Activated naive CD4-positive, alpha-beta T cell treated with anti-CD3 and anti-CD28 coated beads for 36 hours (primary cell): ENCODE measurements at regions not wholly inside any gene's neighbourhood (a gene's known extent, or its start where the extent isn't known, plus 50 kb on each side); places are given as distances from the start of the nearest gene placed in this dataset.

Experiments
- CTCF ChIA-PET: fragments of 350-600 bp; sonication (Branson Sonifier 250); formaldehyde crosslinking; loops from one replicate; lab custom pipeline; 2021; ENCODE audit warnings: antibody characterized with exemption; lab: Charles Lee
- DNase-seq: peaks from one replicate; pipeline ENCODE4 v3.0.0-alpha.2; 2020
- H3K27ac Mint-ChIP-seq: one replicate; pipeline ENCODE4 v1.8.0; 2021; ENCODE audit warnings: mild to moderate bottlenecking, mixed read lengths
- H3K27me3 Mint-ChIP-seq: one replicate; pipeline ENCODE4 v1.8.0; 2021; ENCODE audit warnings: low read depth, mixed read lengths
- H3K36me3 Mint-ChIP-seq: one replicate; pipeline ENCODE4 v1.8.0; 2021; ENCODE audit warnings: low read depth, mixed read lengths
- H3K4me1 Mint-ChIP-seq: one replicate; pipeline ENCODE4 v1.8.0; 2021; ENCODE audit warnings: low read depth, mixed read lengths
- H3K4me3 Mint-ChIP-seq: one replicate; pipeline ENCODE4 v1.8.0; 2021; ENCODE audit warnings: mild to moderate bottlenecking, moderate library complexity, mixed read lengths
- H3K9me3 Mint-ChIP-seq: one replicate; pipeline ENCODE4 v1.8.0; 2021; ENCODE audit warnings: mixed read lengths
- intact Hi-C: fragments of 100-400 bp; cut with micrococcal nuclease; formaldehyde crosslinking; loops from one replicate; pipeline ENCODE4 v1.15.1; 2023

GRCh38 chr2:21610304-21610703, 486.5 kb downstream of the TDRD15 start:
- no peaks in the 10 kb centered on the region for H3K4me1 Mint-ChIP-seq
- no peaks in the 10 kb centered on the region for H3K36me3 Mint-ChIP-seq
- peaks cover 11% of the 10 kb centered on the region for H3K9me3 Mint-ChIP-seq
- DNase-seq, result no peak
- no peaks in the 10 kb centered on the region for H3K27me3 Mint-ChIP-seq
- H3K27ac Mint-ChIP-seq, result no peak overlapping the region
- no peak overlapping the region for H3K4me3 Mint-ChIP-seq
- CTCF ChIA-PET, result no interaction called here
- intact Hi-C loops, result no loop called here

GRCh38 chr2:21617885-21618434, 494.2 kb downstream of the TDRD15 start:
- CTCF ChIA-PET, result no interaction called here
- H3K27ac Mint-ChIP-seq, result no peak overlapping the region
- no peak for DNase-seq
- intact Hi-C loops, result no loop called here
- H3K9me3 Mint-ChIP-seq, result peaks cover 7% of the 10 kb centered on the region
- no peaks in the 10 kb centered on the region for H3K36me3 Mint-ChIP-seq
- no peaks in the 10 kb centered on the region for H3K4me1 Mint-ChIP-seq
- H3K27me3 Mint-ChIP-seq, result no peaks in the 10 kb centered on the region
- H3K4me3 Mint-ChIP-seq, result no peak overlapping the region

GRCh38 chr2:21620771-21621170, 497.0 kb downstream of the TDRD15 start:
- CTCF ChIA-PET, result no interaction called here
- Mint-ChIP-seq H3K4me3 (no peak overlapping the region), H3K9me3 (peaks cover 5% of the 10 kb centered on the region)

GRCh38 chr2:21627938-21628337, 504.2 kb downstream of the TDRD15 start:
- no peaks in the 10 kb centered on the region for H3K9me3 Mint-ChIP-seq
- H3K4me1 Mint-ChIP-seq, result no peaks in the 10 kb centered on the region
- CTCF ChIA-PET, result no interaction called here
- intact Hi-C loops, result no loop called here
- no peak overlapping the region for H3K4me3 Mint-ChIP-seq
- H3K36me3 Mint-ChIP-seq, result no peaks in the 10 kb centered on the region
- H3K27ac Mint-ChIP-seq, result no peak overlapping the region
- DNase-seq, result no peak
- H3K27me3 Mint-ChIP-seq, result no peaks in the 10 kb centered on the region

More at GRCh38 chr2:21620771-21621170, 497.0 kb downstream of the TDRD15 start:
- no peak overlapping the region for H3K27ac Mint-ChIP-seq
- intact Hi-C loops, result no loop called here
- no peak for DNase-seq
- H3K27me3 Mint-ChIP-seq, result no peaks in the 10 kb centered on the region
- no peaks in the 10 kb centered on the region for H3K36me3 Mint-ChIP-seq
- no peaks in the 10 kb centered on the region for H3K4me1 Mint-ChIP-seq

GRCh38 chr2:21633015-21633414, 509.2 kb downstream of the TDRD15 start:
- no peaks in the 10 kb centered on the region for H3K4me1 Mint-ChIP-seq

GRCh38 chr2:21633466-21633865, 509.7 kb downstream of the TDRD15 start:
- intact Hi-C loops, result no loop called here
- no peaks in the 10 kb centered on the region for H3K4me1 Mint-ChIP-seq
- H3K27ac Mint-ChIP-seq, result no peak overlapping the region
- no peaks in the 10 kb centered on the region for H3K27me3 Mint-ChIP-seq
- CTCF ChIA-PET, result no interaction called here
- no peak for DNase-seq
- H3K9me3 Mint-ChIP-seq, result peaks cover 2% of the 10 kb centered on the region
- no peak overlapping the region for H3K4me3 Mint-ChIP-seq
- H3K36me3 Mint-ChIP-seq, result no peaks in the 10 kb centered on the region

More at GRCh38 chr2:21633015-21633414, 509.2 kb downstream of the TDRD15 start:
- DNase-seq, result no peak
- H3K36me3 Mint-ChIP-seq, result no peaks in the 10 kb centered on the region
- CTCF ChIA-PET, result no interaction called here
- no peak overlapping the region for H3K27ac Mint-ChIP-seq
- peaks cover 2% of the 10 kb centered on the region for H3K9me3 Mint-ChIP-seq
- no peak overlapping the region for H3K4me3 Mint-ChIP-seq
- intact Hi-C loops, result no loop called here
- H3K27me3 Mint-ChIP-seq, result no peaks in the 10 kb centered on the region

- H3K4me3 Mint-ChIP-seq, result no peak overlapping the region
- intact Hi-C loops, result no loop called here
- CTCF ChIA-PET, result no interaction called here
- no peaks in the 10 kb centered on the region for H3K27me3 Mint-ChIP-seq
- peaks cover 2% of the 10 kb centered on the region for H3K9me3 Mint-ChIP-seq
- H3K4me1 Mint-ChIP-seq, result no peaks in the 10 kb centered on the region
- DNase-seq, result no peak
- H3K36me3 Mint-ChIP-seq, result no peaks in the 10 kb centered on the region
- no peak overlapping the region for H3K27ac Mint-ChIP-seq
Observed at GRCh38 chr2:21633911-21634310, 510.1 kb downstream of the TDRD15 start.

GRCh38 chr2:21640046-21640445, 516.3 kb downstream of the TDRD15 start:
- Mint-ChIP-seq H3K36me3 (no peaks in the 10 kb centered on the region), H3K4me1 (no peaks in the 10 kb centered on the region), H3K9me3 (peaks cover 3% of the 10 kb centered on the region), H3K4me3 (no peak overlapping the region), H3K27me3 (peaks cover 2% of the 10 kb centered on the region), H3K27ac (no peak overlapping the region)
- no peak for DNase-seq
- intact Hi-C loops, result no loop called here
- CTCF ChIA-PET, result no interaction called here

GRCh38 chr2:21642647-21643046, 518.9 kb downstream of the TDRD15 start:
- Mint-ChIP-seq H3K27ac (no peak overlapping the region), H3K36me3 (no peaks in the 10 kb centered on the region), H3K27me3 (peaks cover 2% of the 10 kb centered on the region), H3K4me1 (no peaks in the 10 kb centered on the region), H3K4me3 (no peak overlapping the region), H3K9me3 (peaks cover 1% of the 10 kb centered on the region)
- intact Hi-C loops, result no loop called here
- CTCF ChIA-PET, result no interaction called here
- no peak for DNase-seq

GRCh38 chr2:21643180-21643579, 519.4 kb downstream of the TDRD15 start:
- H3K27ac Mint-ChIP-seq, result no peak overlapping the region

GRCh38 chr2:21644266-21644665, 520.5 kb downstream of the TDRD15 start:
- Mint-ChIP-seq H3K27ac (no peak overlapping the region), H3K27me3 (peaks cover 2% of the 10 kb centered on the region), H3K36me3 (no peaks in the 10 kb centered on the region), H3K4me1 (no peaks in the 10 kb centered on the region), H3K9me3 (no peaks in the 10 kb centered on the region), H3K4me3 (no peak overlapping the region)
- intact Hi-C loops, result no loop called here
- CTCF ChIA-PET, result no interaction called here
- no peak for DNase-seq

More at GRCh38 chr2:21643180-21643579, 519.4 kb downstream of the TDRD15 start:
- H3K9me3 Mint-ChIP-seq, result peaks cover 1% of the 10 kb centered on the region
- H3K36me3 Mint-ChIP-seq, result no peaks in the 10 kb centered on the region
- no peaks in the 10 kb centered on the region for H3K4me1 Mint-ChIP-seq
- intact Hi-C loops, result no loop called here
- peaks cover 2% of the 10 kb centered on the region for H3K27me3 Mint-ChIP-seq
- no peak for DNase-seq
- CTCF ChIA-PET, result no interaction called here
- H3K4me3 Mint-ChIP-seq, result no peak overlapping the region

- Mint-ChIP-seq H3K4me1 (no peaks in the 10 kb centered on the region), H3K36me3 (no peaks in the 10 kb centered on the region), H3K27me3 (no peaks in the 10 kb centered on the region), H3K4me3 (no peak overlapping the region), H3K27ac (no peak overlapping the region), H3K9me3 (no peaks in the 10 kb centered on the region)
- CTCF ChIA-PET, result no interaction called here
- intact Hi-C loops, result no loop called here
- DNase-seq, result no peak
Observed at GRCh38 chr2:21646345-21646744, 522.6 kb downstream of the TDRD15 start.

- no peaks in the 10 kb centered on the region for H3K9me3 Mint-ChIP-seq
- H3K4me1 Mint-ChIP-seq, result no peaks in the 10 kb centered on the region
- CTCF ChIA-PET, result no interaction called here
- H3K36me3 Mint-ChIP-seq, result no peaks in the 10 kb centered on the region
- intact Hi-C loops, result no loop called here
- H3K27ac Mint-ChIP-seq, result no peak overlapping the region
- no peaks in the 10 kb centered on the region for H3K27me3 Mint-ChIP-seq
- DNase-seq, result no peak
- no peak overlapping the region for H3K4me3 Mint-ChIP-seq
Observed at GRCh38 chr2:21650569-21650968, 526.8 kb downstream of the TDRD15 start.
